ENCODE measurements at regions not wholly inside any gene's neighbourhood (a gene's known extent, or its start where the extent isn't known, plus 50 kb on each side); places are given as distances from the start of the nearest gene placed in this dataset.

- H3K36me3 Mint-ChIP-seq (ENCODE audit: low read depth): no peaks in the 10 kb centered on the region
- DNase-seq: no peak
- no peak for TF ChIP-seq CTCF (conservative IDR thresholded peaks at IDR 0.05)
- H3K4me1 Mint-ChIP-seq: no peaks in the 10 kb centered on the region
- H3K4me3 Mint-ChIP-seq: no peak overlapping the region
- Histone ChIP-seq H3K9ac (ENCODE audit: extremely low read depth, low read length, poor library complexity, severe bottlenecking) (no peak overlapping the region), H3K4me1 (ENCODE audit: control insufficient read depth, insufficient read depth, low read length) (no peaks in the 10 kb centered on the region), H3K36me3 (ENCODE audit: control insufficient read depth, insufficient read depth, low read length) (no peaks in the 10 kb centered on the region), H3K27ac (ENCODE audit: low read depth, low read length) (no peak overlapping the region), H3K4me3 (ENCODE audit: low read length) (no peak overlapping the region), H3K27me3 (ENCODE audit: control insufficient read depth, insufficient read depth, low read length, poor library complexity, severe bottlenecking) (no peaks in the 10 kb centered on the region), H3K9me3 (ENCODE audit: control insufficient read depth, low read length) (no peaks in the 10 kb centered on the region)
- H3K27ac Mint-ChIP-seq: no peak overlapping the region
- WGBS, 2 experiments (ENCODE audit: insufficient coverage in 1 of 2, insufficient read length in 1 of 2): 74 to 85% methylated on average over 2 to 5 of the region's 5 CpGs
- no peaks in the 10 kb centered on the region for H3K9me3 Mint-ChIP-seq
- no peaks in the 10 kb centered on the region for H3K27me3 Mint-ChIP-seq (ENCODE audit: insufficient read depth)
Measured at GRCh38 chr3:68060910-68061309, 406.5 kb upstream of the SUCLG2 start.

GRCh38 chr3:68060191-68060590 is 405.8 kb upstream of the SUCLG2 start:
- no peaks in the 10 kb centered on the region for H3K9me3 ChIP-seq (ENCODE audit: control insufficient read depth, low read length)
- WGBS, 2 experiments (ENCODE audit: insufficient coverage in 1 of 2, insufficient read length in 1 of 2): 60 to 64% methylated on average over 3 of the region's 3 CpGs
- H3K4me3 Mint-ChIP-seq: no peak overlapping the region
- no peaks in the 10 kb centered on the region for H3K27me3 ChIP-seq (ENCODE audit: control insufficient read depth, insufficient read depth, low read length, poor library complexity, severe bottlenecking)
- H3K9ac ChIP-seq (ENCODE audit: extremely low read depth, low read length, poor library complexity, severe bottlenecking): no peak overlapping the region
- H3K4me3 ChIP-seq (ENCODE audit: low read length): no peak overlapping the region
- no peaks in the 10 kb centered on the region for H3K4me1 ChIP-seq (ENCODE audit: control insufficient read depth, insufficient read depth, low read length)
- H3K27me3 Mint-ChIP-seq (ENCODE audit: insufficient read depth): no peaks in the 10 kb centered on the region
- H3K4me1 Mint-ChIP-seq: no peaks in the 10 kb centered on the region
- TF ChIP-seq CTCF (conservative IDR thresholded peaks at IDR 0.05): no peak
- no peak overlapping the region for H3K27ac ChIP-seq (ENCODE audit: low read depth, low read length)
- no peaks in the 10 kb centered on the region for H3K9me3 Mint-ChIP-seq
- H3K36me3 Mint-ChIP-seq (ENCODE audit: low read depth): no peaks in the 10 kb centered on the region
- no peak for DNase-seq
- H3K27ac Mint-ChIP-seq: no peak overlapping the region
- H3K36me3 ChIP-seq (ENCODE audit: control insufficient read depth, insufficient read depth, low read length): no peaks in the 10 kb centered on the region

- Histone ChIP-seq H3K9ac (ENCODE audit: extremely low read depth, low read length, poor library complexity, severe bottlenecking) (no peak overlapping the region), H3K27ac (ENCODE audit: low read depth, low read length) (no peak overlapping the region), H3K36me3 (ENCODE audit: control insufficient read depth, insufficient read depth, low read length) (no peaks in the 10 kb centered on the region), H3K4me3 (ENCODE audit: low read length) (no peak overlapping the region), H3K27me3 (ENCODE audit: control insufficient read depth, insufficient read depth, low read length, poor library complexity, severe bottlenecking) (no peaks in the 10 kb centered on the region), H3K9me3 (ENCODE audit: control insufficient read depth, low read length) (no peaks in the 10 kb centered on the region), H3K4me1 (ENCODE audit: control insufficient read depth, insufficient read depth, low read length) (no peaks in the 10 kb centered on the region)
- no peaks in the 10 kb centered on the region for H3K9me3 Mint-ChIP-seq
- WGBS, 2 experiments (ENCODE audit: insufficient coverage in 1 of 2, insufficient read length in 1 of 2): 89 to 100% methylated on average over 2 of the region's 3 CpGs
- no peaks in the 10 kb centered on the region for H3K27me3 Mint-ChIP-seq (ENCODE audit: insufficient read depth)
- no peaks in the 10 kb centered on the region for H3K4me1 Mint-ChIP-seq
- no peaks in the 10 kb centered on the region for H3K36me3 Mint-ChIP-seq (ENCODE audit: low read depth)
- H3K27ac Mint-ChIP-seq: no peak overlapping the region
- DNase-seq: no peak
- H3K4me3 Mint-ChIP-seq: no peak overlapping the region
- no peak for TF ChIP-seq CTCF (conservative IDR thresholded peaks at IDR 0.05)
Measured at GRCh38 chr3:68059628-68060152, 405.3 kb upstream of the SUCLG2 start.

All from endodermal cell (in vitro differentiated cells).